ENCODE measurements at regions not wholly inside any gene's neighbourhood (a gene's known extent, or its start where the extent isn't known, plus 50 kb on each side); places are given as distances from the start of the nearest gene placed in this dataset.

- no peak for DNase-seq (ENCODE audit: extremely low read depth in 1 of 2, low read depth in 1 of 2)
Measured at GRCh38 chr4:11518754-11519153, 90.1 kb upstream of the HS3ST1 start.

- DNase-seq (ENCODE audit: extremely low read depth in 1 of 2, low read depth in 1 of 2), result no peak
Measured at GRCh38 chr4:11514779-11515419, 86.2 kb upstream of the HS3ST1 start.

GRCh38 chr4:11514003-11514402 is 85.3 kb upstream of the HS3ST1 start:
- no peak for DNase-seq (ENCODE audit: extremely low read depth in 1 of 2, low read depth in 1 of 2)

- no peak for DNase-seq (ENCODE audit: extremely low read depth in 1 of 2, low read depth in 1 of 2)
Measured at GRCh38 chr4:11512871-11513270, 84.2 kb upstream of the HS3ST1 start.

- DNase-seq (ENCODE audit: extremely low read depth in 1 of 2, low read depth in 1 of 2), result no peak
Measured at GRCh38 chr4:11511321-11511720, 82.6 kb upstream of the HS3ST1 start.

GRCh38 chr4:11507920-11508319 is 79.2 kb upstream of the HS3ST1 start:
- no peak for DNase-seq (ENCODE audit: extremely low read depth in 1 of 2, low read depth in 1 of 2)

- DNase-seq (ENCODE audit: extremely low read depth in 1 of 2, low read depth in 1 of 2), result no peak
Measured at GRCh38 chr4:11506194-11506593, 77.5 kb upstream of the HS3ST1 start.

GRCh38 chr4:11505221-11505971 is 76.7 kb upstream of the HS3ST1 start:
- peak in 1 of 2 donors; percentile 16 for DNase-seq (ENCODE audit: extremely low read depth in 1 of 2, low read depth in 1 of 2)

- DNase-seq (ENCODE audit: extremely low read depth in 1 of 2, low read depth in 1 of 2), result no peak
Measured at GRCh38 chr4:11503166-11503565, 74.5 kb upstream of the HS3ST1 start.

GRCh38 chr4:11497972-11498371 is 69.3 kb upstream of the HS3ST1 start:
- no peak for DNase-seq (ENCODE audit: extremely low read depth in 1 of 2, low read depth in 1 of 2)

- no peak for DNase-seq (ENCODE audit: extremely low read depth in 1 of 2, low read depth in 1 of 2)
Measured at GRCh38 chr4:11497212-11497806, 68.6 kb upstream of the HS3ST1 start.

GRCh38 chr4:11496351-11496829 is 67.7 kb upstream of the HS3ST1 start:
- no peak for DNase-seq (ENCODE audit: extremely low read depth in 1 of 2, low read depth in 1 of 2)

- no peak for DNase-seq (ENCODE audit: extremely low read depth in 1 of 2, low read depth in 1 of 2)
Measured at GRCh38 chr4:11495818-11496217, 67.1 kb upstream of the HS3ST1 start.

GRCh38 chr4:11495291-11495690 is 66.6 kb upstream of the HS3ST1 start:
- DNase-seq (ENCODE audit: extremely low read depth in 1 of 2, low read depth in 1 of 2), result no peak

GRCh38 chr4:11494232-11494631 is 65.5 kb upstream of the HS3ST1 start:
- DNase-seq (ENCODE audit: extremely low read depth in 1 of 2, low read depth in 1 of 2), result no peak

- DNase-seq (ENCODE audit: extremely low read depth in 1 of 2, low read depth in 1 of 2), result no peak
Measured at GRCh38 chr4:11489453-11490083, 60.9 kb upstream of the HS3ST1 start.

- DNase-seq (ENCODE audit: extremely low read depth in 1 of 2, low read depth in 1 of 2), result no peak
Measured at GRCh38 chr4:11488657-11489452, 60.2 kb upstream of the HS3ST1 start.

- no peak for DNase-seq (ENCODE audit: extremely low read depth in 1 of 2, low read depth in 1 of 2)
Measured at GRCh38 chr4:11487868-11488544, 59.3 kb upstream of the HS3ST1 start.

- DNase-seq (ENCODE audit: extremely low read depth in 1 of 2, low read depth in 1 of 2), result no peak
Measured at GRCh38 chr4:11487139-11487538, 58.4 kb upstream of the HS3ST1 start.

- no peak for DNase-seq (ENCODE audit: extremely low read depth in 1 of 2, low read depth in 1 of 2)
Measured at GRCh38 chr4:11485926-11486325, 57.2 kb upstream of the HS3ST1 start.
